Prostate gland (tissue), 2 donors: ENCODE measurements at regions not wholly inside any gene's neighbourhood (a gene's known extent, or its start where the extent isn't known, plus 50 kb on each side); places are given as distances from the start of the nearest gene placed in this dataset.
"Not testable (repeated sequence)": the region's sequence is repeated elsewhere in the genome, so short reads cannot be mapped to it uniquely, and the experiment has no call there.

Experiments
- DNase-seq: peaks from one replicate; pipeline ENCODE4 v3.0.0-alpha.2; 2019; ENCODE audit warnings: low spot score
- H3K27ac ChIP-seq, 2 donors: fragments of 200-600 bp; sonication (generic); 2 replicates each; pipeline ENCODE4 v1.5.1; 2017 to 2019
- H3K27me3 ChIP-seq: fragments of 200-600 bp; sonication (generic); replicated peaks from 2 replicates; pipeline ENCODE4 v1.5.1; 2019; ENCODE audit not compliant: insufficient read depth
- H3K36me3 ChIP-seq, 2 donors: fragments of 200-600 bp; sonication (generic); 1 replicate in 1 of 2; 2 replicates in 1 of 2; pipeline versions ENCODE4 v1.5.1 to v1.8.1; 2017 to 2019
- H3K4me1 ChIP-seq: fragments of 200-600 bp; sonication (generic); replicated peaks from 2 replicates; pipeline ENCODE4 v1.5.1; 2019
- H3K4me3 ChIP-seq, 2 donors: fragments of 200-600 bp; sonication (generic); 2 replicates each; pipeline ENCODE4 v1.5.1; 2017 to 2019
- H3K9me3 ChIP-seq: fragments of 200-600 bp; sonication (generic); 2 replicates; pipeline ENCODE4 v1.5.1; 2017
- POLR2A ChIP-seq: fragments of 450-650 bp; IDR thresholded peaks from one replicate; pipeline ENCODE4 v1.6.1; 2016; ENCODE audit warnings: antibody characterized with exemption, mild to moderate bottlenecking
- POLR2AphosphoS5 ChIP-seq: sonication (generic); formaldehyde crosslinking; IDR thresholded peaks from one replicate; pipeline ENCODE4 v1.6.1; 2017; ENCODE audit warnings: antibody characterized with exemption
- WGBS: methylation state at CpG from one replicate; pipeline ENCODE4 v1.1.5; 2018; 5-methylcytosine and 5-hydroxymethylcytosine counted together
- intact Hi-C: fragments of 100-400 bp; cut with DNase I; formaldehyde crosslinking; loops from one replicate; pipeline ENCODE4 v1.14.2; 2022
- TF ChIP-seq, protein P1 (sequence below), 4 experiments: fragments of 200-600 bp in 2 of 4; fragments of 450-650 bp in 2 of 4; sonication (generic) in 2 of 4; IDR thresholded peaks; 1 replicate in 3 of 4; 2 replicates in 1 of 4; pipeline ENCODE4 v1.5.1; 2016 to 2019; ENCODE audit warnings: antibody characterized with exemption in 4 of 4, mild to moderate bottlenecking in 2 of 4, moderate library complexity in 2 of 4

DNA sequence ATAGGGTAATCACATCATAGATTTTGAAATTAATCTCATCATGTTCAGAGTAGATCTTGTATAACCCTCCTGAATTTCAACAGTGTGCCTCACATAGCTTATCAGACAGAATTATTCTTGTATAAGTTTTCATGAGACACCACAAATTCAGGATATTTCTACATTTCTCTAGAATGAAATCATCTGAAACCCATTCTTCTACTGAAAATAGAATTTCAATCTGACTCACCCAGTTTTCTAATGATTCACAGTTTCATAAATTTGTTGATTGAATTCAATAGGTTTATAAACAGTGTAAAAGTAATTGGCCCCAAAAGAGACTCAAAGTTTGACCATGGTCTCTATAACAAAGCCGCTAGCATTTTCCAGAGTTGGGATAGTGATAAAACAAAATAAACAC is 1082.6 kb upstream of the EPHA6 start:
- Histone ChIP-seq H3K4me1 (no peaks in the 10 kb centered on the region), H3K4me3 (no peak overlapping the region), H3K9me3 (no peaks in the 10 kb centered on the region), H3K36me3 (no peaks in the 10 kb centered on the region), H3K27me3 (no peaks in the 10 kb centered on the region), H3K27ac (no peak overlapping the region)
- DNase-seq: no peak
- intact Hi-C loops: no loop called here
- TF ChIP-seq, protein P1, sequence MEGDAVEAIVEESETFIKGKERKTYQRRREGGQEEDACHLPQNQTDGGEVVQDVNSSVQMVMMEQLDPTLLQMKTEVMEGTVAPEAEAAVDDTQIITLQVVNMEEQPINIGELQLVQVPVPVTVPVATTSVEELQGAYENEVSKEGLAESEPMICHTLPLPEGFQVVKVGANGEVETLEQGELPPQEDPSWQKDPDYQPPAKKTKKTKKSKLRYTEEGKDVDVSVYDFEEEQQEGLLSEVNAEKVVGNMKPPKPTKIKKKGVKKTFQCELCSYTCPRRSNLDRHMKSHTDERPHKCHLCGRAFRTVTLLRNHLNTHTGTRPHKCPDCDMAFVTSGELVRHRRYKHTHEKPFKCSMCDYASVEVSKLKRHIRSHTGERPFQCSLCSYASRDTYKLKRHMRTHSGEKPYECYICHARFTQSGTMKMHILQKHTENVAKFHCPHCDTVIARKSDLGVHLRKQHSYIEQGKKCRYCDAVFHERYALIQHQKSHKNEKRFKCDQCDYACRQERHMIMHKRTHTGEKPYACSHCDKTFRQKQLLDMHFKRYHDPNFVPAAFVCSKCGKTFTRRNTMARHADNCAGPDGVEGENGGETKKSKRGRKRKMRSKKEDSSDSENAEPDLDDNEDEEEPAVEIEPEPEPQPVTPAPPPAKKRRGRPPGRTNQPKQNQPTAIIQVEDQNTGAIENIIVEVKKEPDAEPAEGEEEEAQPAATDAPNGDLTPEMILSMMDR (IDR thresholded peaks at IDR 0.05): no peak
- TF ChIP-seq POLR2AphosphoS5 (no peak), POLR2A (no peak)
- 79% methylated on average over 1 of the region's 1 CpG for WGBS

DNA sequence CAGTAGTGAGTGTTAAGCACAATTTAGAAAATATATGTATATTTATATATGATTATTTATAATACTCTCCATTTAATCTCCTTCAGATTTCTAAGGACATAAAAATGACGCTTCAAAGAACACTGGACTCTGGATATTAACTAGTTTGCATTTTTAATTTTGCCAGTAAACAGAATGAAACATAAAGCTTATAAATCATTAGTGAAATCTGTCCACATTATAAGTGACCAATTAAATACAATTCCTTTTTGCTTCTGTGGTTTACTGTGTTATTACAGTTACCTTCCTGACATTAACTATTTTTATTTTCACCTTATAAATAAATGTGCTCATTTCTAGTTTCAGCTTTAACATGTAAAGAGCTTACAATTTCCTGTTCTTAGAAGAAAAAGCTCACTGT is 1081.1 kb upstream of the EPHA6 start:
- Histone ChIP-seq H3K27ac (no peak overlapping the region), H3K9me3 (no peaks in the 10 kb centered on the region), H3K4me1 (no peaks in the 10 kb centered on the region), H3K36me3 (no peaks in the 10 kb centered on the region), H3K27me3 (no peaks in the 10 kb centered on the region), H3K4me3 (no peak overlapping the region)
- intact Hi-C loops: no loop called here
- TF ChIP-seq POLR2AphosphoS5 (no peak), POLR2A (no peak)
- TF ChIP-seq, protein P1 (IDR thresholded peaks at IDR 0.05): no peak
- WGBS: 78% methylated on average over 1 of the region's 1 CpG
- no peak for DNase-seq

DNA sequence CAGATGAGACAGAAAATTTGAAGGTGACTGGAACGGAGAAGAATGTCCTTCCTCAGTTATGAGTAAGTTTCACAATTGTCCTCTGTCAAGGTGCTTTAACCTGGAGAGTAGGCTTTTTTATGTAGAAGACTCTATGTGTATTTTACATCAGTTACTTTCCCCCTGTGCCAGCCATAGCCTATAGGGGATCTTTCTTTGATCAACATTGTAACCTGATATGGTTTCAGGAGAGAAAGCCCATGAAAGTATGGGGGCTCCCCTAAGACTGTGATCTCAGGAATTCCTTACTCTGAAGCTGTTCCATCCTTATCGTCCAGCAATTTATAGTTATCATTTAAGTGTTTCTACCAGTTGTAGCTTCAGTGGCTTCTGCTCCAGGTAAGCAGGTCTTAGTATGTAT is 1076.3 kb upstream of the EPHA6 start:
- Histone ChIP-seq H3K9me3 (no peaks in the 10 kb centered on the region), H3K36me3 (no peaks in the 10 kb centered on the region), H3K27ac (no peak overlapping the region), H3K4me3 (no peak overlapping the region), H3K27me3 (no peaks in the 10 kb centered on the region), H3K4me1 (no peaks in the 10 kb centered on the region)
- DNase-seq: no peak
- TF ChIP-seq, protein P1 (IDR thresholded peaks at IDR 0.05): no peak
- TF ChIP-seq POLR2AphosphoS5: no peak
- no peak for TF ChIP-seq POLR2A
- intact Hi-C loops: no loop called here
- WGBS: 53% methylated on average over 2 of the region's 2 CpGs

DNA sequence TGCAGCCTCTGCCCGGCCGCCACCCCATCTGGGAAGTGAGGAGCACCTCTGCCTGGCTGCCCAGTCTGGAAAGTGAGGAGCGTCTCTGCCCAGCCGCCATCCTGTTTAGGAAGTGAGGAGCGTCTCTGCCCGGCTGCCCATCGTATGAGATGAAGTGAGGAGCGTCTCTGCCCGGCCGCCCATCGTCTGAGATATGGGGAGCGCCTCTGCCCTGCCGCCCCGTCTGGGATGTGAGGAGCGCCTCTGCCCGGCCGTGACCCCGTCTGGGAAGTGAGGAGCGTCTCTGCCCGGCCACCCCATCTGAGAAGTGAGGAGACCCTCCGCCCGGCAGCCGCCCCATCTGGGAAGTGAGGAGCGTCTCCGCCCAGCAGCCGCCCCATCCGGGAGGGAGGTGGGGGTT is 1069.5 kb upstream of the EPHA6 start:
- H3K27ac ChIP-seq, H3K36me3 ChIP-seq, H3K27me3 ChIP-seq, H3K4me1 ChIP-seq, DNase-seq, H3K4me3 ChIP-seq, H3K9me3 ChIP-seq, intact Hi-C loops: not testable (repeated sequence)
- WGBS: 89% methylated on average over 19 of the region's 27 CpGs

DNA sequence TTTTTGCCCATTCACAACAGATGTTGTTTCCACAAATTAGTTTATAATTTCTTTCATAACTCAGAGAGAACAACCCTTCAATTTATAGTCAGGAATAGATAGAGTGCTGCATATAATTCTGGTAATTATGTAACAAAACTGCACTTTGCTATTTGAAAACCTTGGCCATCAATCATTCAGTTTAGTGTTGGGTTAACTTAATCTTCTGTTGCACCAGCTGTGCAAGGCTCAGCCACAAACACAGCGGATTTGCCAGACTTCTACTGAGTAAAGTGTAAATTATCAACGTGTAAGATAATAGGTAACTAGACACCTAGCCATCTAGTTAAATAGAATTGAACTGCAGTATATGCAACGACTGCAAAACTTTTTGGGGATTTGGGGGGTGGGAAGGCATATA is 1064.3 kb upstream of the EPHA6 start:
- TF ChIP-seq, protein P1 (IDR thresholded peaks at IDR 0.05): no peak
- TF ChIP-seq POLR2AphosphoS5: no peak
- no peak for TF ChIP-seq POLR2A
- no peak overlapping the region for H3K27ac ChIP-seq
- intact Hi-C loops: no loop called here
- no peaks in the 10 kb centered on the region for H3K36me3 ChIP-seq
- 33% methylated on average over 3 of the region's 3 CpGs for WGBS
- no peaks in the 10 kb centered on the region for H3K4me1 ChIP-seq
- H3K4me3 ChIP-seq: no peak overlapping the region
- no peaks in the 10 kb centered on the region for H3K27me3 ChIP-seq
- no peaks in the 10 kb centered on the region for H3K9me3 ChIP-seq
- no peak for DNase-seq
